ENCODE measurements at regions not wholly inside any gene's neighbourhood (a gene's known extent, or its start where the extent isn't known, plus 50 kb on each side); places are given as distances from the start of the nearest gene placed in this dataset.

DNA sequence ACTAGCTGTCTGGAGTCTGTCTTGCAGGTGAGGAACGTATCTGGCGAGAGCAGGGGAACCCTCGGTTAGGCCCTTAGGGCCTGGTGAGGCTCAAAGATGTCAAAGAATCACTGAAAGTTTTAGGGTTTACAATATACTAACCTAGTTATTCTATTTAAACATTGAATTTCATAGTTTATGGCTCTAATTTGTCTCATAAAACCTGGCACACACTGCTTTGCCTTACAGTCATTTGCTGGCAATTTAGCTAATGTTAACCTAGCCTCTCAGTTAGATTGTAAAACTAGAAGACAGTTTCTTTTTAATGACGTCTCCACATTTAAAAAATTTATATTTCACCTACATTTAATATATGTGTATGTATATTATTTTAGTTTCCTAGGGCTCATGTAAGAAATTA is 89.6 kb upstream of the DOCK10 start:
- H3K9ac ChIP-seq (ENCODE audit: low read length in 3 of 3): no peak overlapping the region
- intact Hi-C loops (cut with DNase I): no loop called here
- no peaks in the 10 kb centered on the region for H3K36me3 ChIP-seq (ENCODE audit: control insufficient read depth in 2 of 3, insufficient read depth in 3 of 3, low read length in 3 of 3)
- DNase-seq (no peak), FAIRE-seq (no peak)
- H3K27ac ChIP-seq (ENCODE audit: low read depth in 2 of 2, low read length in 2 of 2): no peak overlapping the region
- H3K27me3 ChIP-seq (ENCODE audit: control insufficient read depth, insufficient read depth, low read length): no peaks in the 10 kb centered on the region
- no peaks in the 10 kb centered on the region for H3K4me1 ChIP-seq (ENCODE audit: control insufficient read depth in 2 of 3, insufficient read depth in 2 of 3, low read depth in 1 of 3, low read length in 3 of 3)
- H3K4me3 ChIP-seq (ENCODE audit: low read length in 3 of 3): no peak overlapping the region
- TF ChIP-seq, protein P1, sequence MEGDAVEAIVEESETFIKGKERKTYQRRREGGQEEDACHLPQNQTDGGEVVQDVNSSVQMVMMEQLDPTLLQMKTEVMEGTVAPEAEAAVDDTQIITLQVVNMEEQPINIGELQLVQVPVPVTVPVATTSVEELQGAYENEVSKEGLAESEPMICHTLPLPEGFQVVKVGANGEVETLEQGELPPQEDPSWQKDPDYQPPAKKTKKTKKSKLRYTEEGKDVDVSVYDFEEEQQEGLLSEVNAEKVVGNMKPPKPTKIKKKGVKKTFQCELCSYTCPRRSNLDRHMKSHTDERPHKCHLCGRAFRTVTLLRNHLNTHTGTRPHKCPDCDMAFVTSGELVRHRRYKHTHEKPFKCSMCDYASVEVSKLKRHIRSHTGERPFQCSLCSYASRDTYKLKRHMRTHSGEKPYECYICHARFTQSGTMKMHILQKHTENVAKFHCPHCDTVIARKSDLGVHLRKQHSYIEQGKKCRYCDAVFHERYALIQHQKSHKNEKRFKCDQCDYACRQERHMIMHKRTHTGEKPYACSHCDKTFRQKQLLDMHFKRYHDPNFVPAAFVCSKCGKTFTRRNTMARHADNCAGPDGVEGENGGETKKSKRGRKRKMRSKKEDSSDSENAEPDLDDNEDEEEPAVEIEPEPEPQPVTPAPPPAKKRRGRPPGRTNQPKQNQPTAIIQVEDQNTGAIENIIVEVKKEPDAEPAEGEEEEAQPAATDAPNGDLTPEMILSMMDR (IDR thresholded peaks at IDR 0.05; ENCODE audit: borderline replicate concordance, extremely low read depth, insufficient read depth): no peak
- no peaks in the 10 kb centered on the region for H3K9me3 ChIP-seq (ENCODE audit: control insufficient read depth in 2 of 3, insufficient read depth in 1 of 3, low read length in 3 of 3)

DNA sequence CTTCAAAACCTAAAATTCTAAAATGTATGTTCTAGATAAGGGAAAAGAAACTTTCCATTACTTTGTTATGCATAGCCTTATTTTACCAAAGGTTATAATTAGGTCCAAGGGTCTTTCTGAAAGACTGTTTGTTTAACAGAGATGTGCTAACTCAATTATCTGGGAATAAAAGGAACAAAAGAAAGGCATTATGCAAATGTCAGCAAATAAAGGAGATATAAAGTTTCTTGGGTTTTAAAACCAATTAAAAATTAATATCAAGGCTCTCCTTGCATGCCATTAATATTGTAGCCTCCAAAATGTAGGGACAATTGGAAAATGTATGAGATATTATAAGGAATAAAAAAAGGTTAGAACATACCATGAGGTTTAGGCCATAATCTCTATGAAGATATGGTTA is 87.8 kb upstream of the DOCK10 start:
- no peak for DNase-seq
- no peak overlapping the region for H3K4me3 ChIP-seq (ENCODE audit: low read length in 3 of 3)
- FAIRE-seq: no peak
- no peaks in the 10 kb centered on the region for H3K27me3 ChIP-seq (ENCODE audit: control insufficient read depth, insufficient read depth, low read length)
- TF ChIP-seq, protein P1 (IDR thresholded peaks at IDR 0.05; ENCODE audit: borderline replicate concordance, extremely low read depth, insufficient read depth): no peak
- no peaks in the 10 kb centered on the region for H3K36me3 ChIP-seq (ENCODE audit: control insufficient read depth in 2 of 3, insufficient read depth in 3 of 3, low read length in 3 of 3)
- H3K27ac ChIP-seq (ENCODE audit: low read depth in 2 of 2, low read length in 2 of 2): no peak overlapping the region
- H3K9me3 ChIP-seq (ENCODE audit: control insufficient read depth in 2 of 3, insufficient read depth in 1 of 3, low read length in 3 of 3): no peaks in the 10 kb centered on the region
- H3K9ac ChIP-seq (ENCODE audit: low read length in 3 of 3): no peak overlapping the region
- intact Hi-C loops (cut with DNase I): no loop called here
- H3K4me1 ChIP-seq (ENCODE audit: control insufficient read depth in 2 of 3, insufficient read depth in 2 of 3, low read depth in 1 of 3, low read length in 3 of 3): no peaks in the 10 kb centered on the region

DNA sequence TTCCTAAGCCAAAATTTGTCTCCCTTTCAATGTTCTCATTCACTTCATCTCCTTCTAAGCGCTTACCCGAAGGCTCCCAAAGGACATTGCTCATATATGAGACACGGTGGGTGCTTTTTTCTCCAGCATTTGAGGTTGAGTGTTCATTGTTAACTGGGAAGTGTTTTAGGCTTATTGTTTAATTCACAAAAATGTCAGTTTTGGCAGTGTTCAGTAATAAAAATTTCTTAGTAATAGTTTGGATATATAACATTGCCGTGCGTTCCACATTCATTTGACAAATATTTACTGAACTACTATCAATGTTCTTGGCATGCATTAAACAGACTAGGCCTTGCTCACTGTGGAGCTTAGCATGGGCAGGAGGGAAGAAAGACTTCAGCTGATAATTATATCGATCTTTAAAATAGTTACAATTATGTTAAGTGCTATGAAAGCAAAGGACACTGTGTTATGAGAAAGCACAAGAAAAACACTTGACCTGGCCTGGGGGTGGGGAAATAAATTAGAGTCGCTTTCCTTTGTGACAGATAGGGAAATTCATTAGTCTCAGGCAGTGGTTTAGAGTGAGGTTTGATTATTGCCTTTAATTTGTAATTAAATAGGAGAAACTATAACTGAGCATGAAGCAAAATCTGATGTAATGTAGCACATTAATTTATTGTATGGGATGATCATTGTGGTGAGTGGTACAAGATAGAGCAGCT is 82.2 kb upstream of the DOCK10 start:
- Histone ChIP-seq H3K9ac (ENCODE audit: low read length in 3 of 3) (no peak overlapping the region), H3K4me3 (ENCODE audit: low read length in 3 of 3) (no peak overlapping the region), H3K9me3 (ENCODE audit: control insufficient read depth in 2 of 3, insufficient read depth in 1 of 3, low read length in 3 of 3) (no peaks in the 10 kb centered on the region), H3K27ac (ENCODE audit: low read depth in 2 of 2, low read length in 2 of 2) (no peak overlapping the region), H3K27me3 (ENCODE audit: control insufficient read depth, insufficient read depth, low read length) (no peaks in the 10 kb centered on the region), H3K36me3 (ENCODE audit: control insufficient read depth in 2 of 3, insufficient read depth in 3 of 3, low read length in 3 of 3) (no peaks in the 10 kb centered on the region), H3K4me1 (ENCODE audit: control insufficient read depth in 2 of 3, insufficient read depth in 2 of 3, low read depth in 1 of 3, low read length in 3 of 3) (no peaks in the 10 kb centered on the region)
- DNase-seq: no peak
- TF ChIP-seq, protein P1 (IDR thresholded peaks at IDR 0.05; ENCODE audit: borderline replicate concordance, extremely low read depth, insufficient read depth): no peak
- intact Hi-C loops (cut with DNase I): loop anchor here (10.0 kb wide), 1 partner anchor 540 kb away; no protein-coding TSS in a partner anchor
- no peak for FAIRE-seq

All from kidney (tissue), 13 donors.